ENCODE measurements at regions not wholly inside any gene's neighbourhood (a gene's known extent, or its start where the extent isn't known, plus 50 kb on each side); places are given as distances from the start of the nearest gene placed in this dataset.

DNA sequence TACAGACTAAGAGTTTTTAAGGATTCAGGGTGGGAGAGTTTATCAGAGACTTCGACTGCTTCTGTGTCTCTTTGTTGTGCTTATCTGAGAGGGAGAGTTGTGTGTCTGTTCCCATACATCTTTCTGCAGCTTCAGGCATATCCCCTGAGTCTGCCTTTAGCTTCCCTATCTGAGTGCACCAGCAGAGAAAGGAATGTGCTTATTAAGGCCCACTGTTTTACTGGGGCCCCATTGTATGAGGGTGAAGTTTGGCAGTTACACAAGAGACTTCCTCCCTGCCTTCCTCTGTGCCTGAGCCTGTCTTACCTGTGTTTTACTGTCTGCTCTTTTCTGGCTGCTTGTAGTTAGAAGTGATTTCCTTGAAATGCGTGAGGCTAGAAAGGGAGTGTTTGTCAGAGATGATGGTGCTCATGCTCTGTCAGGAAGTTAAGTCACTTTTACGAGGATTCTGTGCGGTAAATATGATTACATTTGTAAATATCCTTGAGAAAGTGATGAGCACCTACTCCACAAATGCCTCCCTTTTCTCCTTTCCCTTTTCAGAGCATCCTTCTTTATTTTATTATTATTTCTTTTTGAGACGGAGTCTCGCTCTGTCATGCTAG lies 1228.9 kb upstream of the MIR17HG start:
- no peaks in the 10 kb centered on the region for H3K4me1 ChIP-seq (ENCODE audit: insufficient read depth)
- H3K4me3 ChIP-seq (ENCODE audit: low read depth, low read length) = no peak overlapping the region
- WGBS = 62% methylated on average over 6 of the region's 6 CpGs
- H3K27ac ChIP-seq (ENCODE audit: low read depth) = no peak overlapping the region
- no peaks in the 10 kb centered on the region for H3K36me3 ChIP-seq (ENCODE audit: insufficient read depth)
- no peak for DNase-seq (ENCODE audit: extremely low spot score)

DNA sequence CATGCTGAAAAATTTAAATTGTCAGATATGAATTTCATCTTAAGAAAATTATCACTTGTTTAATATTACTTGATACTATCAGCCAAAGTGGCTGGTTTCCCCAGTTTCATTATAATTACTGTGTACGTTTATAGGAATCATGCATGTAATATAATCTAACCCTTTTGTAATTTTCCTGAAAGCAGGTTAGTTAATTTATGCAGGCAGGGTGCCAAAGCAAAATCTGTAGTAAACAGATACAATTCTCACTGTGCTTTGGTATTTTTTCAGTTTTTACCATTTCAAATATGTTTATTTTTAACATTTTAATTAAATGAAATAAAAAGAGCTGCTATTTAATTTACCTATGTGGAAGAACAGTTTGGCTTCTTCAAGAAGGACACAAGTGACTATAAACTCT lies 1227.5 kb upstream of the MIR17HG start:
- Histone ChIP-seq H3K27ac (ENCODE audit: low read depth) (no peak overlapping the region), H3K36me3 (ENCODE audit: insufficient read depth) (no peaks in the 10 kb centered on the region), H3K4me1 (ENCODE audit: insufficient read depth) (no peaks in the 10 kb centered on the region), H3K4me3 (ENCODE audit: low read depth, low read length) (no peak overlapping the region)
- no peak for DNase-seq (ENCODE audit: extremely low spot score)
- 69% methylated on average over 1 of the region's 1 CpG for WGBS

DNA sequence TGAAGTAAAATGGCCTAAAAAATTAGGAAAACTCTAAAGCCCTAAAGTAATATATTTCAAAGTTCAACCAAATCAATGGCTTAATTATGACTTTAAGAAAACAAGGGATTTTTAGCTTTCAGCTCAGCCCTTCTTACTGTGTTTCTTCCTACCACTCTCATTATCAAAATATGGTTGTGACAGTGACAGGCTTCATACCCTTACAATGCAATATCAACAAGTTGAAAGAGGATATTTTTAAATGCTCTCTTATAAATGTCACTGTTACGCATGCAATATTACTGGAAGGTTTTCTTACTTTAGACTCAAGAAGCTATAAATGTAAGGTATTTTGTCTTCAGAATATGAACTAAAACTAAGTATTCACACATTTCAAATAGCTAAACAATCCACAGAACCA lies 1225.7 kb upstream of the MIR17HG start:
- no peak overlapping the region for H3K27ac ChIP-seq (ENCODE audit: low read depth)
- WGBS = 84% methylated on average over 1 of the region's 1 CpG
- no peak overlapping the region for H3K4me3 ChIP-seq (ENCODE audit: low read depth, low read length)
- no peak for DNase-seq (ENCODE audit: extremely low spot score)
- H3K4me1 ChIP-seq (ENCODE audit: insufficient read depth) = no peaks in the 10 kb centered on the region
- H3K36me3 ChIP-seq (ENCODE audit: insufficient read depth) = no peaks in the 10 kb centered on the region

DNA sequence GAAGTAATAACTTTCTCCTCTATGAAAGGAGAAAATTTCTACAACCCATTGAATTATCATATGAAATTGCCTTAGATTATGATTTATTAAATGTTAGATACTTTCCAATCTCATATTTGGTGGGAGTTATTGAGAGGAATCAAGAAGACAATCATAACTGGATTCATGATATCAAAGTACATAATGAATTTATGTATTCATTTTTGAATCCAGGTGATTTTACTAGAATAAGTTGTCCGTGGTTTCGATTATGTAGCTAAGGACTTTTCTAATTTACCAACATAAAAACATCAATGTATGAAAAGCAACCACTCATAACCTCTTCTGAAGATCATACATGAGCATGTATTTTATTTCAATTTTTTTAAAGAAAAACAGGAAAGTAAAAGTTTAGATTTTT lies 1225.0 kb upstream of the MIR17HG start:
- Histone ChIP-seq H3K27ac (ENCODE audit: low read depth) (no peak overlapping the region), H3K36me3 (ENCODE audit: insufficient read depth) (no peaks in the 10 kb centered on the region), H3K4me3 (ENCODE audit: low read depth, low read length) (no peak overlapping the region), H3K4me1 (ENCODE audit: insufficient read depth) (no peaks in the 10 kb centered on the region)
- no peak for DNase-seq (ENCODE audit: extremely low spot score)
- 96% methylated on average over 2 of the region's 2 CpGs for WGBS

DNA sequence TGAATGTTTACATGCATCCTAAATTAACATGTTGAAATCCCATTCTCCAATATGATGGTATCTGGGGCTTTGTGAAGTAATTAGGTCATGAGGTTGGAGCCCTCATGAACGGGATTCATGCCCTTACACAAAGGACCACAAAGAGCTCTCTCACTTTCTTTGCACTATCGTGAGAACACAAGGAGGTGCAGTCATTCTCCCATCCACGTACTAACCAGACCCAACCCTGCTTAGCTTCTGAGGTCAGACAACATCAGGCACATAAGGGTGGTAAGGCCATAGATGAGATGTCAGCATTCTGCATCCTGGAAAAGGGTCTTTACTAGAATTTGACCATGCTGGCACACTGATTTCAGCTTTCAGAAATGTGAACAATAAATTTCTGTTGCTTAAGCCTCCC lies 1211.9 kb upstream of the MIR17HG start:
- WGBS = 80% methylated on average over 3 of the region's 3 CpGs
- Histone ChIP-seq H3K4me1 (ENCODE audit: insufficient read depth) (no peaks in the 10 kb centered on the region), H3K27ac (ENCODE audit: low read depth) (no peak overlapping the region), H3K36me3 (ENCODE audit: insufficient read depth) (no peaks in the 10 kb centered on the region), H3K4me3 (ENCODE audit: low read depth, low read length) (no peak overlapping the region)
- no peak for DNase-seq (ENCODE audit: extremely low spot score)

DNA sequence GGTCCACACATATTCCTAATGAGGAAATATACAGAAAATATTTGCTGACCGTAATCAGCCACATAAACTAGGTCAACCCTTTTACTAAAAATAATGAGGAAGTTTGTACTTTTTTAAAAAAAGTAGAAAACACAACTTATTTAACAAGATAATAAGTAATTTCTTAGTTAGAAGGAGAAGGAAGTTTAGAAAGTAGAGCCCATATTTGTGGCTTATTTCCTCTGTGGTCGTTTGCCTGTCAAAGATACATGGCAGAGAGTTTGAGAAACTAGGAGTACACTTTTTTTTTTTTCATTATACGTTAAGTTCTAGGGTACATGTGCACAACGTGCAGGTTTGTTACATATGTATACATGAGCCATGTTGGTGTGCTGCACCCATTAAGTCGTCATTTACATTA lies 1205.2 kb upstream of the MIR17HG start:
- WGBS = 76% methylated on average over 5 of the region's 5 CpGs
- Histone ChIP-seq H3K4me3 (ENCODE audit: low read depth, low read length) (no peak overlapping the region), H3K36me3 (ENCODE audit: insufficient read depth) (no peaks in the 10 kb centered on the region), H3K27ac (ENCODE audit: low read depth) (no peak overlapping the region), H3K4me1 (ENCODE audit: insufficient read depth) (no peaks in the 10 kb centered on the region)
- no peak for DNase-seq (ENCODE audit: extremely low spot score)

DNA sequence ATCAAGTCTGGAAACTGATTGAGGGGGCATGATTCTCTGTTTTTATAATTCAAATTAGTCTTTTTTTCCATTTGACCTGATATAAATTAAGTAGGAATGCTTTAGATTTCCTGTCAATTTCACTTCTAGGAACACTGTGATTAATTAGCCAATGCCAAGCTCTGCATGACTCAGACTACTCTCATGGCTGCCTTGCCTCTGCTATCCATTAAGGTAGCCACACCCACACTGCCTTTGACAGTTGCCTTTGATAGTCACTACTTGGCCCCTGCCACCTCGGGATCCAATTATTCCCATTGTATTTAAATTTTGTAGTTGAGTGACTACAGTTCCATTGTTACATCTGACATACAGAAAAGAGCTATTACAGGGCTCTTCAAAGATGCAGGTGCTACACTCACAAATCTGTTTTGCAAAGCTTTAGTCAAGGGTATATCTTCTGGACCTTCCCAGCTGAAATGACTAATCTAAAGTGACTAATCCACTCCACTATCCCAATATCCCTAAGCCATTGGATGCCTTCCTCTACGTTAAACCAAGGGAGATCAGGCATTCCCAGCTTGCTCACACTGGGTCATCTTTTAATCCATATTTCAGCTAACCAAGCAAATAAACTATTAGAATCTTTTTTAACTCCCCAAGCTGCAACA lies 1193.1 kb upstream of the MIR17HG start:
- Histone ChIP-seq H3K4me3 (ENCODE audit: low read depth, low read length) (no peak overlapping the region), H3K36me3 (ENCODE audit: insufficient read depth) (no peaks in the 10 kb centered on the region), H3K27ac (ENCODE audit: low read depth) (no peak overlapping the region), H3K4me1 (ENCODE audit: insufficient read depth) (no peaks in the 10 kb centered on the region)
- 92% methylated on average over 2 of the region's 2 CpGs for whole genome bisulfite sequencing
- DNase-seq (ENCODE audit: extremely low spot score) = no peak

DNA sequence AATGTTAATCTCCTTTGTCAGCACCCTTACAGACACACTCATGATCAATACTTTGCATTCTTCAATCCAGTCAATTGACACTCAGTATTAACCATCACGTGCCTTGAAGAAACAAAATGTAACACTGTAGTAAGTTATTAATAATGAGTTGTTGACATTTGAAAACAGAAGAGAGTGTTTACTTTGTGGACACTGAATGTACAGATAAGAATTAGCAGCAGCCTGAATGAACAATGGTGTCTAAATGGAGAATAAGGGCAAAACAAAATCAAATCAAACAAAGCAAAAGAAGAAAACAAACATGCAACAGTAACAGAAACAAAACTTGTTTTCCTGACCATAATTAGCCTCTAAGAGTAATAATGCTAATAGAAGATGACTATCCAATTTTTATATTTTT lies 1191.1 kb upstream of the MIR17HG start:
- WGBS = 48% methylated on average over 1 of the region's 1 CpG
- no peak overlapping the region for H3K27ac ChIP-seq (ENCODE audit: low read depth)
- no peaks in the 10 kb centered on the region for H3K4me1 ChIP-seq (ENCODE audit: insufficient read depth)
- no peak overlapping the region for H3K4me3 ChIP-seq (ENCODE audit: low read depth, low read length)
- no peaks in the 10 kb centered on the region for H3K36me3 ChIP-seq (ENCODE audit: insufficient read depth)
- no peak for DNase-seq (ENCODE audit: extremely low spot score)

DNA sequence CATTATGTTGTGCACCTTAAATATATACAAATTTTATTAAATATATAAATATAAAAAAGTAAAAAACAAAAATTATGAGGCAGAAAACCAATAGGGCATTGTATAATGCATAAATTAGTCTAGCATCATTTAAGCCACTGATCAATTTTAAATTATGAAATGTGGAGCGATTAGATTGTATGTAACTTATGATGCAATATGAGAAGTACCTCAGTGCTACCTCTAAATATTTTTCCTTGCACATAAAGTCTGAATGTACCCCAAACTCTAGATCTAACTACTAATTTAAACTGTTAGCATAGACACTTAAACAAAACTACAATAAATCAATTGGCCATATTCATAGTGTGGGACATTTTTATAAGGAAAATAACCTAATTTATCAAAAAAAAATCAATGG lies 1178.5 kb upstream of the MIR17HG start:
- H3K27ac ChIP-seq (ENCODE audit: low read depth) = no peak overlapping the region
- 100% methylated on average over 1 of the region's 1 CpG for WGBS
- no peaks in the 10 kb centered on the region for H3K36me3 ChIP-seq (ENCODE audit: insufficient read depth)
- no peak for DNase-seq (ENCODE audit: extremely low spot score)
- H3K4me3 ChIP-seq (ENCODE audit: low read depth, low read length) = no peak overlapping the region
- H3K4me1 ChIP-seq (ENCODE audit: insufficient read depth) = no peaks in the 10 kb centered on the region

DNA sequence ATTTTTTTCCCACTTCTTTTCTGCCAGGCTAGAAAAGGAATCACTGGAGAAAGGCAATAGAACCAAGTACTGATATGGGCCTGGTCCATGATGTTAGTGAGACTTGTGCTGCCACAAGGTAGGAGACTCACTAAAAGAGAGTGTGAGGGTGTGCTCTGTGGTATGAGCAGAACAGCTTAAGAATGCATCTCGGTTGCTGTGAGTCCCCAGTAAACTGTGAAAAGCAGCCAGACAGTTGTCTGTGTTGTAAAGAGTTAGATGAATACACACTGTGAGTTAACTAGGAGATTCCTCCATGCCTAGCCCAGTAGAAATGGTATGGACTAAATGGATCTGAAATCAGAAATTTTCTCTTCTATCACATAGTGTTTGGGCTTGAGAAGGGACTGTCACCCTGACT lies 1177.3 kb upstream of the MIR17HG start:
- no peak for DNase-seq (ENCODE audit: extremely low spot score)
- 29% methylated on average over 1 of the region's 1 CpG for WGBS

DNA sequence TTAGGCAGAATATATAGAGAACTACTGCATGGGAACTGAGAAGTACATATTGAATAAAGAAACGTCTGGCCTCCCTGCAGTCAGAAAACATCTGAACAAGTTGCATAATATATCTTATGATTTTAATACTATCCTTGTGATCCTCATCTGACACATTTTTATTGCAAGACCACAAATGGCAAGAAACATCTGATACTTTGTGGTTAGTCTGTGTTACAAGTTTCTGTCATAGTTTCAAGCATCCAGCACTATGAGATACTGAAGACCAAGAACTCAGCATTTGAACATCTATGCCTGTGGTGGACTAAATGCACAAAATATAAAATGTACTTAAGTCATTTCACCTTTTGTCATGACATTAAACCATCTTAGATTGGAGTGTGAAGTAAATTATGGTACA lies 1175.8 kb upstream of the MIR17HG start:
- no peak overlapping the region for H3K4me3 ChIP-seq (ENCODE audit: low read depth, low read length)
- H3K4me1 ChIP-seq (ENCODE audit: insufficient read depth) = no peaks in the 10 kb centered on the region
- H3K36me3 ChIP-seq (ENCODE audit: insufficient read depth) = no peaks in the 10 kb centered on the region
- DNase-seq (ENCODE audit: extremely low spot score) = no peak
- H3K27ac ChIP-seq (ENCODE audit: low read depth) = no peak overlapping the region
- 31% methylated on average over 1 of the region's 1 CpG for WGBS

More for the DNA sequence above, 1177.3 kb upstream of the MIR17HG start:
- H3K4me3 ChIP-seq (ENCODE audit: low read depth, low read length) = no peak overlapping the region
- H3K36me3 ChIP-seq (ENCODE audit: insufficient read depth) = no peaks in the 10 kb centered on the region
- no peak overlapping the region for H3K27ac ChIP-seq (ENCODE audit: low read depth)
- H3K4me1 ChIP-seq (ENCODE audit: insufficient read depth) = no peaks in the 10 kb centered on the region

DNA sequence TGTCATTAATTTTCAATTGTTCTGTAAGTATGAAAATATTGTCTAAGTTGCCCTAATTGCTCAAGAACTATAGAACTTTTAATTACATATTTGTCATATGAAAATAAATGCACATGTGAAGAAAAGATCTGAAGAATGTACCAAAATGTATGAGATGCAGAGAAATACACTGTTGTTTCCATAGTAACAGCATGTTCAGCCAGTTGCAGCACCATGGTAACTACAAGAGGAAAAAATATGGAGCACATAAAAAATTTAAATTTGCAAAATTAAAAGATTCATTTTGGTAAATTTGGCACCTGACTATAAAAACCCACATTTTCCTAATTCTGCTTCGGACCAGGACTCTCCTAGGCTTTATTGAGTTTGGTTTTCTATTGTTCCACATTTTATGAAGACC lies 1170.0 kb upstream of the MIR17HG start:
- no peak overlapping the region for H3K27ac ChIP-seq (ENCODE audit: low read depth)
- 92% methylated on average over 1 of the region's 1 CpG for WGBS
- H3K36me3 ChIP-seq (ENCODE audit: insufficient read depth) = no peaks in the 10 kb centered on the region
- no peak overlapping the region for H3K4me3 ChIP-seq (ENCODE audit: low read depth, low read length)
- H3K4me1 ChIP-seq (ENCODE audit: insufficient read depth) = no peaks in the 10 kb centered on the region
- no peak for DNase-seq (ENCODE audit: extremely low spot score)

DNA sequence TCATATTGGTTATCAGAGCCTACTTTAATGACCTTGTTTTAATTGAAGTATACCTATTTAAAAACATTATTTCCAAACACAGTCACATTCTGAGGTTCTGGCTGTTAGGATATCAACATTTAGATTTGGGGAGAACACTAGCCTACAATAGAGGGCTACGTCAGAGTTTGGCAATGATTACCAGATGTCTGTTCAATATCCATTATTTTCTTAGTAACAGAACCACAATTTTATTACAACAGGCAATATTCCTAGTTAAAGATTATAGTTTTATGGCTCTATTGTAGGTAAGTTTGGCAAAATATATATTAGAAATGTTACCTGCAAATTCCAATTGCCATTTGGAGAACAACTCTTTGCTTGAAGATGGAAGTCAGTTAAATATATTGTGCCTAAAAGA lies 1163.1 kb upstream of the MIR17HG start:
- Histone ChIP-seq H3K36me3 (ENCODE audit: insufficient read depth) (no peaks in the 10 kb centered on the region), H3K27ac (ENCODE audit: low read depth) (no peak overlapping the region), H3K4me1 (ENCODE audit: insufficient read depth) (no peaks in the 10 kb centered on the region), H3K4me3 (ENCODE audit: low read depth, low read length) (no peak overlapping the region)
- 73% methylated on average over 1 of the region's 1 CpG for WGBS
- DNase-seq (ENCODE audit: extremely low spot score) = no peak

DNA sequence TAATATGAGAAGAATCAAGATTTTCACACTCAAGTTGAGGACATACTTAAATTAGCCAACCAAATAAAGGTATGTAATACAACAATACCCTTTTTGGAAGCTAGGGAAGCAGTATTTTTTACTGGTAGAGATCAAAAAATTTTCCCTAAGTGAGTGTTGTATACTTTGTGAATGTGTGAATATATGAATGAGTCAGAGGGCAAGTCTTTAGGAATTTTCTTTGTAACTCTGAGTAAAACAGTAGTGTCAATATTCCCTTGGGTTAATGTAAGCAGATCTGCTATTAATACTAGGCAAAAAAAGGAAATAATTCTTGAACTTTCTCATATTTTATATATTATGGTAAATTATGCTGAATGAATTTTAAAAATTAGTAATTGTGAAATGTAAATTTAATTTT lies 1161.8 kb upstream of the MIR17HG start:
- no peaks in the 10 kb centered on the region for H3K4me1 ChIP-seq (ENCODE audit: insufficient read depth)
- H3K4me3 ChIP-seq (ENCODE audit: low read depth, low read length) = no peak overlapping the region
- no peak for DNase-seq (ENCODE audit: extremely low spot score)
- no peaks in the 10 kb centered on the region for H3K36me3 ChIP-seq (ENCODE audit: insufficient read depth)
- H3K27ac ChIP-seq (ENCODE audit: low read depth) = no peak overlapping the region

Data from urinary bladder (tissue), 3 donors.